ENCODE measurements at regions not wholly inside any gene's neighbourhood (a gene's known extent, or its start where the extent isn't known, plus 50 kb on each side); places are given as distances from the start of the nearest gene placed in this dataset.

DNA sequence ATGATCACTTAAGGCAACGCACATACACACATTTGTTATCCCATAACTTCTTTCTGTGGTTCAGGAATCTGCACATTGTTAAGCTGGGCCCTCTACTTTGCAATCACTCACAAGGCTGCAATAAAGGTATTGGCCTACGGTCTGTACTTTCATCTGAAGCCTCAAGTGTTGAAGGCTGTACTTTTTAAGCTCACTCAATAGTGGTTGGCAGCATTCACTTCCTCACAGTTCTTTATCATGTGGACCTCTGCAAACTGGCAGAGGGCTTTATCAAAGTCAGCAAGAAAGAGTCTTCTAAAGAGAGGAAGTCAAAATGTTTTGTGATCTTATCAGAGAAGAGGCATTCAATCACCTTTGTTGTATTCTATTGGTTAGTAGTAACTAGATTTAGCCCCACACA, 301.4 kb upstream of the EPHA5 start:
- TF ChIP-seq, protein P1, sequence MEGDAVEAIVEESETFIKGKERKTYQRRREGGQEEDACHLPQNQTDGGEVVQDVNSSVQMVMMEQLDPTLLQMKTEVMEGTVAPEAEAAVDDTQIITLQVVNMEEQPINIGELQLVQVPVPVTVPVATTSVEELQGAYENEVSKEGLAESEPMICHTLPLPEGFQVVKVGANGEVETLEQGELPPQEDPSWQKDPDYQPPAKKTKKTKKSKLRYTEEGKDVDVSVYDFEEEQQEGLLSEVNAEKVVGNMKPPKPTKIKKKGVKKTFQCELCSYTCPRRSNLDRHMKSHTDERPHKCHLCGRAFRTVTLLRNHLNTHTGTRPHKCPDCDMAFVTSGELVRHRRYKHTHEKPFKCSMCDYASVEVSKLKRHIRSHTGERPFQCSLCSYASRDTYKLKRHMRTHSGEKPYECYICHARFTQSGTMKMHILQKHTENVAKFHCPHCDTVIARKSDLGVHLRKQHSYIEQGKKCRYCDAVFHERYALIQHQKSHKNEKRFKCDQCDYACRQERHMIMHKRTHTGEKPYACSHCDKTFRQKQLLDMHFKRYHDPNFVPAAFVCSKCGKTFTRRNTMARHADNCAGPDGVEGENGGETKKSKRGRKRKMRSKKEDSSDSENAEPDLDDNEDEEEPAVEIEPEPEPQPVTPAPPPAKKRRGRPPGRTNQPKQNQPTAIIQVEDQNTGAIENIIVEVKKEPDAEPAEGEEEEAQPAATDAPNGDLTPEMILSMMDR (IDR thresholded peaks at IDR 0.05) = no peak
- TF ChIP-seq POLR2A (IDR thresholded peaks at IDR 0.05) = no peak

Measured in uterus (tissue), 2 donors.